Mesenchymal stem cell (in vitro differentiated cells and primary cell): ENCODE measurements at regions not wholly inside any gene's neighbourhood (a gene's known extent, or its start where the extent isn't known, plus 50 kb on each side); places are given as distances from the start of the nearest gene placed in this dataset.
"Not testable (repeated sequence)": the region's sequence is repeated elsewhere in the genome, so short reads cannot be mapped to it uniquely, and the experiment has no call there.

ENCODE experiments used
- DNase-seq: peaks from one replicate; pipeline ENCODE4 v3.0.0-alpha.2; 2013
- H2AFZ ChIP-seq: one replicate; pipeline ENCODE4 v1.6.1; 2013; ENCODE audit warnings: low read depth, mild to moderate bottlenecking, control low read depth, inconsistent platforms, low read length, moderate library complexity
- H2AK5ac ChIP-seq: 2 replicates; pipeline ENCODE4 v1.6.1; 2013; ENCODE audit warnings: low read length, moderate library complexity, mild to moderate bottlenecking, inconsistent platforms; ENCODE audit not compliant: severe bottlenecking
- H2BK120ac ChIP-seq: one replicate; pipeline ENCODE4 v1.6.1; 2013; ENCODE audit warnings: low read depth, mild to moderate bottlenecking, inconsistent platforms, low read length, moderate library complexity
- H2BK12ac ChIP-seq, 2 experiments: one replicate each; pipeline ENCODE4 v1.6.1; 2013; ENCODE audit warnings: inconsistent platforms in 2 of 2, low read length in 2 of 2, mild to moderate bottlenecking in 2 of 2, moderate library complexity in 2 of 2, control low read depth in 1 of 2
- H2BK15ac ChIP-seq: one replicate; pipeline ENCODE4 v1.6.1; 2013; ENCODE audit warnings: mild to moderate bottlenecking, low read depth, inconsistent platforms; ENCODE audit not compliant: poor library complexity, severe bottlenecking
- H2BK5ac ChIP-seq: 2 replicates; pipeline ENCODE4 v1.6.1; 2013; ENCODE audit warnings: low read depth, mild to moderate bottlenecking, low read length, control low read depth, inconsistent platforms; ENCODE audit not compliant: poor library complexity, severe bottlenecking
- H3K14ac ChIP-seq, 2 experiments: one replicate each; pipeline ENCODE4 v1.6.1; 2013; ENCODE audit warnings: inconsistent platforms in 2 of 2, low read length in 2 of 2, control low read depth in 1 of 2, mild to moderate bottlenecking in 1 of 2, moderate library complexity in 1 of 2
- H3K18ac ChIP-seq, 2 experiments: one replicate each; pipeline ENCODE4 v1.6.1; 2013; ENCODE audit warnings: inconsistent platforms in 2 of 2, low read length in 2 of 2, control low read depth in 1 of 2, low read depth in 1 of 2, mild to moderate bottlenecking in 1 of 2
- H3K23ac ChIP-seq, 2 experiments: one replicate each; pipeline ENCODE4 v1.6.1; 2013; ENCODE audit warnings: inconsistent platforms in 2 of 2, low read length in 2 of 2, mild to moderate bottlenecking in 2 of 2, moderate library complexity in 2 of 2, control low read depth in 1 of 2
- H3K27ac ChIP-seq: 2 replicates; pipeline ENCODE4 v1.5.1; 2013; ENCODE audit warnings: mild to moderate bottlenecking, moderate library complexity, low read length, control low read depth, inconsistent platforms; ENCODE audit not compliant: poor library complexity, severe bottlenecking
- H3K27me3 ChIP-seq, 2 experiments: 2 replicates each; pipeline versions ENCODE4 v1.6.1 to v1.7.0; 2013; ENCODE audit warnings: low read length in 2 of 2, mild to moderate bottlenecking in 2 of 2, moderate library complexity in 2 of 2, control low read depth in 1 of 2, inconsistent platforms in 1 of 2; ENCODE audit not compliant: control insufficient read depth in 1 of 2, insufficient read depth in 1 of 2
- H3K36me3 ChIP-seq, 2 experiments: 2 replicates each; pipeline versions ENCODE4 v1.6.1 to v1.7.0; 2013; ENCODE audit warnings: low read length in 2 of 2, control low read depth in 1 of 2, inconsistent platforms in 1 of 2, low read depth in 1 of 2, mild to moderate bottlenecking in 1 of 2; ENCODE audit not compliant: insufficient read depth in 2 of 2, control insufficient read depth in 1 of 2
- H3K4ac ChIP-seq, 2 experiments: one replicate each; pipeline ENCODE4 v1.6.1; 2013; ENCODE audit warnings: inconsistent platforms in 2 of 2, low read length in 2 of 2, mild to moderate bottlenecking in 2 of 2, moderate library complexity in 2 of 2, control low read depth in 1 of 2, low read depth in 1 of 2
- H3K4me1 ChIP-seq: 2 replicates; pipeline ENCODE4 v1.6.1; 2013; ENCODE audit warnings: low read depth, low read length, control low read depth; ENCODE audit not compliant: control insufficient read depth, insufficient read depth
- H3K4me2 ChIP-seq: 2 replicates; pipeline ENCODE4 v1.6.1; 2013; ENCODE audit warnings: low read length, mild to moderate bottlenecking, inconsistent platforms; ENCODE audit not compliant: poor library complexity, severe bottlenecking
- H3K4me3 ChIP-seq, 2 experiments: 2 replicates each; pipeline versions ENCODE4 v1.5.1 to v1.7.0; 2013; ENCODE audit warnings: low read length in 2 of 2, mild to moderate bottlenecking in 2 of 2, control low read depth in 1 of 2, low read depth in 1 of 2; ENCODE audit not compliant: insufficient read depth in 1 of 2
- H3K79me1 ChIP-seq: replicated peaks from 2 replicates; pipeline ENCODE4 v1.6.1; 2013; ENCODE audit warnings: mild to moderate bottlenecking, control low read depth, low read length, inconsistent platforms; ENCODE audit not compliant: poor library complexity, severe bottlenecking
- H3K9ac ChIP-seq: 2 replicates; pipeline ENCODE4 v1.7.0; 2013; ENCODE audit warnings: mild to moderate bottlenecking, low read length, moderate library complexity
- H3K9me3 ChIP-seq: 2 replicates; pipeline ENCODE4 v1.7.0; 2013; ENCODE audit warnings: mild to moderate bottlenecking, low read length; ENCODE audit not compliant: control insufficient read depth
- H4K8ac ChIP-seq: one replicate; pipeline ENCODE4 v1.6.1; 2013; ENCODE audit warnings: inconsistent platforms, mild to moderate bottlenecking, low read length, moderate library complexity
- H4K91ac ChIP-seq: one replicate; pipeline ENCODE4 v1.6.1; 2013; ENCODE audit warnings: mild to moderate bottlenecking, low read length, inconsistent platforms
- WGBS: methylation state at CpG from one replicate; pipeline ENCODE4 v1.1.7; 2013; ENCODE audit warnings: mixed read lengths; 5-methylcytosine and 5-hydroxymethylcytosine counted together

DNA sequence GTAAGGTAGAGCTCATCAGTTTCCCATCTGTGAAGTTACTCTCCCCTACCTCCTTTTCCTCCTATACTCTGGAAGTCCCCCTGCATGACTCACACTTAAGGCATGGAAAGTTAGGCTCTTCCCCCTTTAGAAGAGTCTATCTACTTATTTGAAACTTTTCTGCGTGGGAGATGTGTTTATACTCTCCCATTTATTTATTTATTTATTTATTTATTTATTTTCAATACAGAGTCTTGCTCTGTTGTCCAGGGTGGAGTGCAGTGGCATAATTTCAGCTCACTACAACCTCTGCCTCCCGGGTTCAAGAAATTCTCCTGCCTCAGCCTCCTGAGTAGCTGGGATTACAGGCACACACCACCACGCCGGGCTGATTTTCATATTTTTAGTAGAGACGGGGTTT lies 107.5 kb upstream of the JCAD start:
- WGBS = 91% methylated on average over 4 of the region's 5 CpGs
- DNase-seq = no peak
- no peak overlapping the region for H4K91ac ChIP-seq

DNA sequence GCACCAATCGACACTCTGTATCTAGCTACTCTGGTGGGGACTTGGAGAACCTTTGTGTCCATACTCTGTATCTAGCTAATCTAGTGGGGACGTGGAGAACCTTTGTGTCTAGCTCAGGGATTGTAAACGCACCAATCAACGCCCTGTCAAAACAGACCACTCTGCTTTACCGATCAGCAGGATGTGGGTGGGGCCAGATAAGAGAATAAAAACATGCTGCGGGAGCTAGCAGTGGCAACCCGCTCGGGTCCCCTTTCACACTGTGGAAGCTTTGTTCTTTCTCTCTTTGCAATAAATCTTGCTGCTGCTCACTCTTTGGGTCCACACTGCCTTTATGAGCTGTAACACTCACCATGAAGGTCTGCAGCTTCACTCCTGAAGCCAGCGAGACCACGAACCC lies 104.0 kb upstream of the JCAD start:
- H2BK120ac ChIP-seq, H2AFZ ChIP-seq, H3K9me3 ChIP-seq, H3K18ac ChIP-seq, H3K4me2 ChIP-seq, H3K36me3 ChIP-seq, H3K23ac ChIP-seq, H3K79me1 ChIP-seq, H4K91ac ChIP-seq, H3K4me1 ChIP-seq, H2BK15ac ChIP-seq, H2BK5ac ChIP-seq, H3K4me3 ChIP-seq, H2BK12ac ChIP-seq, DNase-seq, H4K8ac ChIP-seq, H3K27ac ChIP-seq, H3K14ac ChIP-seq, H2AK5ac ChIP-seq, H3K27me3 ChIP-seq, H3K9ac ChIP-seq, H3K4ac ChIP-seq: not testable (repeated sequence)
- 77% methylated on average over 8 of the region's 10 CpGs for WGBS

More for the DNA sequence above, 107.5 kb upstream of the JCAD start:
- H2BK15ac ChIP-seq = no peak overlapping the region
- no peak overlapping the region for H3K27ac ChIP-seq
- no peak overlapping the region for H3K18ac ChIP-seq
- no peaks in the 10 kb centered on the region for H3K36me3 ChIP-seq
- H3K4me1 ChIP-seq = no peaks in the 10 kb centered on the region
- H3K23ac ChIP-seq = no peak overlapping the region
- H3K14ac ChIP-seq = no peak overlapping the region
- no peak overlapping the region for H2BK12ac ChIP-seq
- no peak overlapping the region for H3K4me2 ChIP-seq
- H2AK5ac ChIP-seq = no peak overlapping the region
- H3K79me1 ChIP-seq = no peaks in the 10 kb centered on the region
- no peak overlapping the region for H3K9ac ChIP-seq
- no peak overlapping the region for H2AFZ ChIP-seq
- no peak overlapping the region for H3K4me3 ChIP-seq
- H3K4ac ChIP-seq = no peak overlapping the region
- no peak overlapping the region for H2BK5ac ChIP-seq
- H2BK120ac ChIP-seq = no peak overlapping the region
- H3K27me3 ChIP-seq = peaks cover 0 to 6% of the 10 kb centered on the region in 2 experiments
- no peak overlapping the region for H4K8ac ChIP-seq
- H3K9me3 ChIP-seq = peaks cover 6% of the 10 kb centered on the region

DNA sequence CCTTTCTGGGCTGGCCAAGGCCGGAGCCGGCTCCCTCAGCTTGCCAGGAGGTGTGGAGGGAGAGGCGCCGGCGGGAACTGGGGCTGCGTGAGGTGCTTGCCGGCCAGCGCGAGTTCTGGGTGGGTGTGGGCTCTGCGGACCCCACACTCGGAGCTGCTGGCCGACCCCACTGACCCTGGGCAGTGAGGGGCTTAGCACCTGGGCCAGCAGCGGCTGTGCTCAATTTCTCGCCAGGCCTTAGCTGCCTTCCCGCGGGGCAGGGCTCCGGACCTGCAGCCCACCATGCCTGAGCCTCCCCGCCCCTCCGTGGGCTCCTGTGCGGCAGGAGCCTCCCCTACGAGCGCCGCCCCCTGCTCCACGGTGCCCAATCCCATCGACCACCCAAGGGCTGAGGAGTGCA lies 103.4 kb upstream of the JCAD start:
- not testable (repeated sequence) for H3K36me3 ChIP-seq, H2BK5ac ChIP-seq, H2AK5ac ChIP-seq, H3K27me3 ChIP-seq, H2BK12ac ChIP-seq, H3K4me2 ChIP-seq, H2BK15ac ChIP-seq, H3K79me1 ChIP-seq, H3K23ac ChIP-seq, H3K27ac ChIP-seq, H3K9ac ChIP-seq, H2BK120ac ChIP-seq, H2AFZ ChIP-seq, H3K18ac ChIP-seq, H4K91ac ChIP-seq, H3K4me3 ChIP-seq, H3K14ac ChIP-seq, DNase-seq, H3K4me1 ChIP-seq, H3K9me3 ChIP-seq, H4K8ac ChIP-seq, H3K4ac ChIP-seq
- 94% methylated on average over 25 of the region's 25 CpGs for WGBS

DNA sequence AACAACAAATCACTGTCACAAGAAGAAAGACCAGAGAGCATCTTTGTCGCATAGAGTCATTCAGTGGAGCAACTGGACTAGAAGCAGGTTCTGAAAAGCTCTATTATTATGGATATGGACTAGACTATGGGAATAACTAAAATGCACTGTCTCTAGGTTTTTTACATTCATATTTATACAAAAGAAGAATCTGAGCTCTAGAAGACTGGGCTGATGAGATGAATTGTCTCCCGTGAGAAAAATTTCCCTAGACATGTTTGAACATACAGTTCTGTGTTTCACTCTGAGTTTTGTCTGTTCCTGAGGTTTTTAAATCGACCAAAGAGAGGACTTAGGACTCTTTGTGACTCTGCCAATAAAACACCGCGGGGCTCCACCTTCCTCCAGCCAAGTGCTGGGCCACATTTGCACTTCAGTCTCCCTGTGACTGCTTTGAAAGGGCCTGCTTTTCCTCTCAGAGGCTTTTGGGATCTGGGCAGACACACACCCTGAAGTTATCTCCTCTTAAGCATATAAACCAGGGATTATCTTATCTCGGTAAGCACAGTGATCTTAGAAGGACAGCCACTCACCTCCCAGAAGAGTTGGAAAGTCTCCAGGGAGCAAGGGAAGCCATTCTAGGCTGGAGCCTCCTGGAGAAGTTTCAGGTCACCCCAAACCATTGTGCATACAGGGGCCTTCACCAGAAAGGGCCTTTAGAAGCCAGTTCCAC lies 101.0 kb upstream of the JCAD start:
- Histone ChIP-seq H2AK5ac (no peak overlapping the region), H2BK12ac (no peak overlapping the region), H3K9me3 (peaks cover 3% of the 10 kb centered on the region), H2BK120ac (no peak overlapping the region), H2AFZ (no peak overlapping the region), H3K18ac (no peak overlapping the region), H2BK5ac (no peak overlapping the region), H3K4me2 (no peak overlapping the region), H3K36me3 (no peaks in the 10 kb centered on the region), H4K8ac (no peak overlapping the region), H3K4ac (peak overlapping the region in 1 of 2 experiments; percentile 33), H4K91ac (no peak overlapping the region), H3K27me3 (peaks cover 0 to 4% of the 10 kb centered on the region in 2 experiments), H3K4me3 (no peak overlapping the region), H3K23ac (no peak overlapping the region), H3K9ac (no peak overlapping the region), H2BK15ac (no peak overlapping the region), H3K14ac (no peak overlapping the region), H3K4me1 (no peaks in the 10 kb centered on the region), H3K27ac (no peak overlapping the region), H3K79me1 (no peaks in the 10 kb centered on the region)
- WGBS = 23% methylated on average over 5 of the region's 6 CpGs
- no peak for DNase-seq
